ENCODE measurements at regions not wholly inside any gene's neighbourhood (a gene's known extent, or its start where the extent isn't known, plus 50 kb on each side); places are given as distances from the start of the nearest gene placed in this dataset.

DNA sequence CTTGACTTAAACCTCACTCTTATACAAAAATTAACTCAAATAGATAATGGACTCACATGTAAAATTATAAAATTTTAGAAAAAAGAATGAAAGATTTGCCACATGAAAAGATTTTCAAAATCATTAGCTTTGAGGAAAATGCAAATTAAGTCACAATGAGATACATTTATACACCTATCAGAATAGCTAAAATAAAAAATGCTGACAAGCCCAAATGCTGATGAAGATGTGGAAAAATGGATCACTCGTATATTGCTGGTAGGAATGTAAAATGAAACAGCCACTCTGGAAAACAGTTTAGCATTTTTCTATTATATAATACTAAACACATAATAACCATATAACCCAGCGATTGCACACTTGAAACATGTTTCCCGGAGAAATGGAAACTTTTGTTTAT, 316.2 kb downstream of the ANKRD50 start:
- DNase-seq = no peak

DNA sequence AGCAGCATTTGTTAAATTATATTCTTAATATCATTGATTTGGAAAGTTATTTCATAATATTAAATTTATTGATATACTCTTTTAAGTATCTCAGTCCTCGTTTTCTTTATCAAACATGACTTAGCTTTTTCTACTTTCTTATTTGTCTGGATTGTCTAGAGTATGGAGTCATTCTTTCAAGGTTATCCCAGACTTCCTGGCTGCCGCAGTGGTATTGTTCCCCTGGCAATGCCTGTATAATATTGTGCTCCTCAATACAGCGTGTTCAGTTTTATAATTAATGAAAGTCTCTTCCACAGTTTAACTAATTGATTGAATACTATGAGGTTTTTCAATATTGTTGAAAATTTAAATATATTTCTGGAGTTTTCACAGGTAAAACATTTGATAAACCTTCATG, 310.9 kb downstream of the ANKRD50 start:
- DNase-seq = no peak

DNA sequence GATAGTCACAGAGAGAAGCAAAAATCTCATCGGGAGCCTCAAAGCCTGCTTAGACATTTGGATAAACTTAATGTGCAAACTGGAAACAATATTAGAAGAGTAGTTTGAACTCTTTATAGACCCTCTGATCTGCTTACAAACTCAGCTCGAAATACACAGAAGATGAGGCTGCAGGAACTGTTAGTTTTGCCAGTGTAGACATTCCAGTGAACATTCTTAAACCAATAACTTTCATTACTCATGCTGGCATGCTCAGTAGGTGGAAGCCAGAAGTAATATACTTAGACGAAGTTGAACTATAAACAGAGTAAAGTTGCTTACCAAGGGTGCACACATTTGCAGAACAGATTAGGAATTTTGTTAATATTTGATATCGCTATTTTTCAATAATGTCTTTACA, 303.5 kb downstream of the ANKRD50 start:
- no peak for DNase-seq

DNA sequence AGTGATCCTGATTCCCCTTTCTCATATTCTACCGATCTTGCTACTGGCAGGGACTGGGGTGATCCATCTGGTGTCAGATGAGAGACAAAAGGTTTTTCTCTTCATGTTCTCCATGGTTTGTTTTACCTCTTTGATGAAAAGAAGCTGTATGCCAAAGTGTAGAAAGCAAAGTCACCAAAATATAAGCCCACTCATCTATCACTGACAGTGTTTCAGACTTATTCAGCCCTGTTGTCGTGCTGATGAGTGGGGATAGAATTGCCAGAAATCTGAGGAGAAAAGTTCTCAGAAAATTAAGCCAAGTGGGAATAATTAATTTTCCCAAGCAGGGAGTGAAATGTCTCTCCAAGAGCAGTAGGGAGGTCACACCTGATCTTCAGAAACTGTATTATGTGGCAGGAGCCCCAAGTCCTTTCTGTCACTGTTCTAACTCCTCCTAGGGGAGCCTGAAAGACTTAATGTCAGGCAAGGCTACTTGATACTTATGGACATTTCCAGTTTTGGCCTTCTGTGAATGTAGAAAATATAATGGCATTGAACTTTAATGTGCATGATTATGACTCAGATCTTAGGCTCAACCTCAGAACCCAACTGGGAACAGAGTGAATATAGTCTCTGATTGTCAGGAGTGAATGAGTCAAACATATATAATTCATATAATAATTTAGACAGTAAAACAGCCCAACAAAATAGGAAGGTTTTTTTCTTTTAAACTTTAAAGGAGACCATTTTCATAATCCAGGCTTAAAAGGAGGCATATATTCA, 298.1 kb downstream of the ANKRD50 start:
- DNase-seq = no peak

DNA sequence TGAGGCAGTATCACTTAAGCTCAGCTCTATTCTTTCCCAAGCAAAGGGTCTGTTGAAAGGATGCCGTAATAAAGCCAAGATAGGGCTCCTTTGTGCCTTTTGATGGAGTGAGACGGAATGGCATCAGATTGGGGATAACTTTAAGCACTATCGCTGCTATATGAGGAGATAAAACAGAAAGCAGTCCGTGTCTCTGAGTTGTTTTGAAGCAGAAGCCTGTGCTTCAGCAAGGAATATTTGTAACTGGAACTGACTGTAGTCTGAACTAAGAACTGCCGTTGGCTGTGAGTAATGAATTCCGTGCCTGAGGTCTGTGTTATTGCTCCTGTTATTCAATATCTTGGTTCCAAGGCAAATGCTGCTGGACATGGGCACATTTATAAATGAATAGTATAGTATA, 297.4 kb downstream of the ANKRD50 start:
- DNase-seq = peak; percentile 49

DNA sequence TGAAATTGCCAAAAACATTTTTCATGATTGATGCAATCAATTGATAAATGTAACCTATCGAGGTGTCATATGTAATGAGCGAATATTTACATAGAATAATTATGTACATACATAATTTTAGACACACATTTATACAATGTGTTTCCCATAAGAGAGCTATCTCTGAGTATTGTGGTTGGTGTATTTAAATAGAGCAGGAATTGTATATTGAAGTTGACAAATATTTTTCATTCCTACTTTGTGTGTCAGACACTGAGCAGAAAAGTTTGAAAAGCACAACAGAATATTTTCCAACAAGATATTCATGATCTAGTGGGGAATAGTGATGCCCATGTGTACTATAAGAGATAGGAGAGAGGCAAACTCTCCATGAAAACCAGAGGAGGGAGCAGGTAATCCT, 295.2 kb downstream of the ANKRD50 start:
- no peak for DNase-seq

DNA sequence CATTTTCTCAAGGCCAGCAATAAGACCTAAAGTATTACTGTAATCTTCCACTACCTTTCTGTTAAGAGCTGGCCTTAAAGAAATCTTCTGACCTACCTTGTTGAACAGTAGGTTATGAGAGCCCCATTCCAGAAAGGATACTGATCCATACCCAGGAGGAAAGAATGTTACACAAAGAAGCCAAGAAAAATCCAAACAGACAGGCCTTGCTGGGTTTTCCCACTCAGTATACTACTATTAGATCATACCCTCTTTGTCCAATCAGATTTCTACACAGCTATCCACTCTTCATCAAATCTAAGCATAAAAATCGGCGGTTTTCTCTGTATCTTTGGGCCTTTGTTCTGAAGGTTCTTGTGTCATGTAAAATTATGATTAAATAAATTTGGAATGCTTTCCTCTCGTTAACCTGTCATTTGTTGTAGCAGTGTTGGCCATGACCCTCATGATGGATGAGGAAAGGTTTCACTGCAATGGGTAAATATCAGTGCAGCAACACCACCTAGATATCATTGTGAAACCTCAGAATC, 292.3 kb downstream of the ANKRD50 start:
- DNase-seq = no peak

DNA sequence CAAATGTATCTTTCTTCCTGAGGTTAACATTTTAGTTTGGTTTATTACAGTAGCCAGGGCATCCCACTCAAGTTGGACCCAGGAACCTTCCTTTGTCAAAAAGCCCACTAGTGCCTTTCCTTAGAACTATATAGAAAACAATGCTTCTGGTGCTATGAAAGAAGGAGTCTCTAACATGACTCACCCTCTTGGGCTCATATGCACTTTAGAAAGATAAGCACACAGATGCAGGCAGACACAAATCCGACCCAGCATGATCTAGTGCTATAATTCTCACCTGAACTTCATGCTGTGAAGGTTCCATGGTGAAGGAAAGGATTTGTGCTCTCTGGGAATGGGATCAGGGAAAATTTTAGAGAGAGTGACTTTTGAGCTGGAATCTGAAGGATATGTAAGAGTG, 289.4 kb downstream of the ANKRD50 start:
- no peak for DNase-seq

DNA sequence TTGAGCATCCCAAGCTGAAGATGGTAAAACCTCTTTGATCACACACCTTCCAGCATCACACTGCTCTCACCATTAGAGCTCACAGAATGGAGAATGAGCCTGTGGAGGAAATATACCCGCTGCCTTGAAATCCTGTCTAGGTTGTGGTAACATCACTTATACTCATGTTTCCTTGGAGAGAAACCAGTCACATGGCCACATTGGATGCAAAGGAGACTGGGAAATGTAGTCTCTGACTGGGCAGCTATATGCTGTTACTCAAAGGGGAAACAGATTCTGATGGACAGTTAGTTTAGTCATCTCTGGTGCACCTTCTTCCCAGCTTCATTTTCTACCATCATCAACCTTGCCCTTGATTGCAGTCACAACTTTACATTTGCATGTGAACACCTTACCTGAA, 286.3 kb downstream of the ANKRD50 start:
- DNase-seq = no peak

DNA sequence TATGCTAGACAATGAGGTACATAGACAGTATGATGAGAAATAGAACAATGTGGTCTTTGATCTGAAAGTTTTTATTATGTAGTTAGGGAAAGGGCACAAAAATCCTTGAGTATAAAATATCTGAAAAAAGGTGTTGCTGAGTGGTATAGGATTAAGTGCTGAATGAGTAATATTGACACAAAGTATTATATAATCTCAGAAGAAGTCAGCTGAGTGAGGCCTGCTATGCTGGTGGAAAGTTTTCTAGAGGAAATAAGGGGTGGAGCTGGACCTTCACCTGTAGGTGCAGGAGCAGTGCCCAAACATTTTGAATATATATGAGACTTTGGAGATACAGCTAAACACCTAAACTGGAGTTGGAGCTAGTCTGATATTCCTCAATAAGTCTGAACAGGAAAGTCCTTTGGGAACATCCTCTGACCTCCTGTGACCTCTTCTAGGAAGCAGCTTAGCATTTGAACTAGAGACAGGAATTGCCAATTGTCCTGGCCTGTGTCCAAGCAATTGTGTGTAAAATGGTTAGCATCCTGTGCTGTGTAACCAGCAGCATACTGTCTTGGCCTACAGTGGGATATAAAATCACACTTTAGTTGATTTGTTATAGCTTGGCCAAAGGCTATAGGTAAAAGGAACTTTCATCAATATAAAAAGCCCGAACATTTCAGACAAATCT, 285.3 kb downstream of the ANKRD50 start:
- no peak for DNase-seq

DNA sequence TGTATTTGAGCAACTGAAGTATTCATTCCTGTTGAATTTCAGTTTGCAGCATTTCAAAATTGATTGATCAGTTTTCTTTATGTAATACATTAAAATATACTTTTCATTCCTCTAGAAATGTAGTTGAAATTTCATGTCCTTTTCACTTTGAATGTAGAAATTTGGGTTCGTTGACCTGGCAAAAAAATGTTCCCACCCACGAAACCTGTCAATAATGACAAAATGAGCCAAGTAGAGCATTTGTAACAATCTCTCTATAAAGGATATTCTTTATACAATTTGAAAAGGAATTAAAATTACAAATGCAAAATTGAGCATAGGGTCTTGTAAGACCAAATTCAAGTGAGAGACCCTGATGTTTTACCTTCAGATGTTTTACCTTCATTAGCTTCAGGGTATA, 283.9 kb downstream of the ANKRD50 start:
- no peak for DNase-seq

DNA sequence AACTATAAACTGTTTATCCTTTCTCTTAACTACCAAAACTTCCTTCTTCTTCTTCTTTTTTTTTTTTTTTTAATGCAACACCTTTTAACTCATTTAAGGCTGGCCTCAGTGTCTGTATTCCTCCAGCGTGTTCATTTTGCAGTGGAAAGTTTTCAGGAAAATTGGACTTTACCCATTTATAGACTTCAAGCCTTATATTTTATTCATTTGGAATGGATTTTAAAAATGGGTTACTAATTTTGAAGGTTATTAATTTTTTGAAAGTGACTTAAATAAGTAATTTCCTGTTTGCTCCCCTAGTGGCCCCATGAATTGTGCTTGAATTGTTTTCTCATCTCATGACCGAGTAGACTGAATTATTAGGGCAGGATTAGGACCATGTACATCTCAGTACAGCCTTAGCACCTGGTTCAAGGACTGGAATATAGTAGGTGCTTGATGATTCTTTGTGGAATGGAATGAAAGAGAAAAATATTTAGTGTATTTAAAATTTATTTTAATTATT, 282.7 kb downstream of the ANKRD50 start:
- no peak for DNase-seq

DNA sequence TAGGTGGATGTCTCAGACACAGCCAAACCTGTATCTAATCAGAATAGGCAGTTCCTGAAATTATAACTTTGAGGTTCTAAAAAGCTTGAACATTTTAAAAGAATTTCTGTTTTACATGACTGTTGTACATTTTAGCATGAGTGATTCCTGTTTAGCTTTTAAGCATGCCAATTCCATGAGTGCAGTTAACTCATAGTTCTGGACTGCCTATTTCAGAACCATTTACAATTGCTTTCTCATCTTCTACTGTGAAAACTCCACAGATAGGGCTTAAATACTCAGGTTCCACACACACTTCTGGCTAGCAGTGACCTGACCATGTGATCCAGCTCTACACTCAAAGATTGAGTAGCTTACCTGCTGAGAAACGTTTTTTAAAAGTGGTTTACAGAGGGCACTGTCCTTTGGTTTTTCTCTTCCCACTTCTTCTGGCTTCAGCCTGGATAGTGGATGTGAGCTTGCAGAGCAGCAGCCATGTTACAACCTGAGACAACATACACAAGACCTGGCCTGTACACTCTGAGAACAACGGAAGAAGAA, 280.8 kb downstream of the ANKRD50 start:
- DNase-seq = no peak

DNA sequence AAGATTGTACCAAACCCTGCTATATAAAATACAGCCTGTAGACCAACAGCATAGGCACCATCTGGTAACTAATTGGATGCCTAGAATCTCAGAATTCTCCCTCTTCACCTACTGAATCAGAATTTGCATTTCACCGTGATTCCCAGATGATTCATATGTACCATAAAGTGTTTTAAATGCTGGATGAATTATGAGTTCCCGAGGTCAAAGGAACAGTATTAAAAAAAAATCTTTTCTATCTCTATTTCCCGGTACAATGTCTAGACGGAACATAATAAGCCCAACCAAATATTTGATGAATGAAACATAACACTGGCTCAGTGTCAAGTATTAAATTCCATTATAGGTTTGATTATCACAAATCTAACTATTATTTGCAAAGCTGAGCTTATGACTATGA, 280.0 kb downstream of the ANKRD50 start:
- no peak for DNase-seq

DNA sequence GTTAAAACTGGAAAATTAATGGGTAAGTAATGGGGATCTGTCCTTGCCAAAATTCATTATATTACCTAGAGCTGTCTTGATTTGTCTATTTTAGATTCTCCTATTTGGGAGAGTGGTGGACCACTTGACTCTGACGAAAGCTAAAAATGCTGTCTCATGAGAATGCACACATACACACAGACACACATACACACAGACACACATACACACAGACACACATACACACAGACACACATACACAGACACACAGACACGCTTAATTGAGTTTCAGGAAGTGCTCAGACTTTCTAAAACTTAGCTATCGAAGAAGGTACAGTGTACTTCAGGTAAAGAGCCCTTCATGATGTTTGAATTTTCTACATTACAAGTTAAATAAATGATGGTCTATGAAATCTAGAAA, 279.5 kb downstream of the ANKRD50 start:
- DNase-seq = no peak

DNA sequence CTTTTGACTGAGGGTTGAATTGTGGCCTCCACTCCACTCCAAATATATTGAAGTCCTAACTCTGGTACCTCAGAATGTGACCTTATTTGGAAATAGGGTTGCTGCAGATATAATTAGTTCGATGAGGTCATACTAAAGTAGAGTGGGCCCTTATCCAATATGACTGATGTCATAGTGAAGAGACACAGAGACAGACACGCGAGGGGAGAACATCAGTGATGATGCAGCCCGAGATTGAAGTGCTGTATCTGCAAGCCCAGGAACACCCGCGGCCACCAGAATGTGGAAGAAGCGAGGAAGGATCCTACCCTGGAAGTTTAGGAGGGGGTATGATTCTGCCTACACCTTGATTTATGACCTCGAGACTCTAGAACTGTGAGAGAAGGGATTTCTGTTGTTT, 279.0 kb downstream of the ANKRD50 start:
- no peak for DNase-seq

DNA sequence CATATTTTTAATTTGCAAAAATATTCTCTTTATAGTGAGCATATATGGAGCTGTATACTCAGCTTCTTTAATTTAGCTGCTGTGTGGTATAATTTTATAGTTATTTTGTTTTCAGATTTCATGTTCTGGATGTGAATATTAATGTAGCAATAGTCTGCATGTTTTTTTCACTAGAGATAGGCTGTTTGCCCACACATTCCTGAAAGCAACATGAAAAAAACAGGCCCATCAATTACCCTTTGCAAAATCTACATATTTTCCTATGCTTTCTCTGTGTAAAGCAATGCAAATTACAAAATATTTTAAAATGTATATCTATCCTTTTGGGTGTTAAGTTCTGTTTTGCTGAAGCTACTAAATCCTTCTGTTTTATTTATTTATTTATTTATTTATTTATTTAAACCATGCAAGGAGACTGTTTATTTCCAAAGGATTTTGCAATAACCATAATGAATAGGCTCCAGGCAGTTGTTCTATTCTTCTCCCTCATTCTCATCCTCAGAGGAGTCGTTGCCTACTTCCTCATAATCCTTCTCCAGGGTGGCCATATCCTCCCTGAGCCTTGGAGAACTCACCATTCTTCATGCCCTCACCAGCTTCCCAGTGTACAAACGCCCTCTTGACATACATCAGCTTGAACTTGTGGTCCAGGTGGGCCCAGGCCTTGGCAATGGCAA, 277.1 kb downstream of the ANKRD50 start:
- no peak for DNase-seq

DNA sequence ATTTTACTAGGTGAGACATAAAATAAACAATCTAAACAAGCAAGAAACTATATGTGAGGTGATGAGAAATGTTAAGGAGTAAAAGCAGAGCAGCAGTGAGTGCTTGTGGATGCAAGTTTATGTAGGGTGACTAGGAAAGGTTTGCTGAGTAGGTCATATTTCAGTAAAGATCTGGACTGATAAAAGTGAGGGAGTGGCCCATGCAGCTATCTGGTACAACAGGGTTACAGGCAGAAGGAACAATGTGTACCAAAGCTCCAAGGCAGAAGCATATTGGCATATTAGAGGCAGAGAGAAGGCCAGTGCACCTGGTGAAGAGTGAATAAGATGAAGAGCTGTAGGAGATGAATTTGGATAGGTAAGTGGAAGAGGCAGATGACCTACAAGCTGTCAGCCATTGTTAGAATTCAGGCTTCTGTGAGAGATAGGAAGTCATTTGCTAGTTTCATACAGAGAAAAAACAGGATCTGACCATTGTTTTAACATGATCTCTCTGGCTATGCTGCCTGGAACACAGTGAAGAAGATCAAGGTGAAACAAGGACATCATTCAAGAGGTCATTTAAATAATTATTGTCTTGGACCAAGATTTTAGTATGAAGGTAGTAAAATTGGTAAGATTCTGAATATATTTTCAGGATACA, 274.6 kb downstream of the ANKRD50 start:
- no peak for DNase-seq

DNA sequence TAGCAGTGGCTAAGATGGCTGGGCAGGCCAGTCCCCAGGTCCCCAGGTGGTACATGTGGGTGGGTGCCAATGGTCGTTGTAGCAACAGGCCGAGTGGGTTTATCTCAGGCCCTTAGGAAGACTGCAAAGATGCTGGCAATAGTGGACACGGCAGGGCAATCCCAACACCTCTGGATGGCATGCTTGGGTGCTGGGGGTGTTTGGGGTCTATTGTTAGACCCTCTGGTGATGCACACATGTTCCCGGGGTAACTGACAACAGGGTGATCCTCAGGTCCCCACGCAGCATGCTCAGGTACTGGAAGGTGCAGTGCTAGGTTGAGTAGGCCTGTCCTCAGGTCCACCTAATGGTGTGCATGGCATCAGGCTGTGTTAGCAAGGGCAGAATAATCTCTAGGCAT, 267.5 kb downstream of the ANKRD50 start:
- DNase-seq = no peak

DNA sequence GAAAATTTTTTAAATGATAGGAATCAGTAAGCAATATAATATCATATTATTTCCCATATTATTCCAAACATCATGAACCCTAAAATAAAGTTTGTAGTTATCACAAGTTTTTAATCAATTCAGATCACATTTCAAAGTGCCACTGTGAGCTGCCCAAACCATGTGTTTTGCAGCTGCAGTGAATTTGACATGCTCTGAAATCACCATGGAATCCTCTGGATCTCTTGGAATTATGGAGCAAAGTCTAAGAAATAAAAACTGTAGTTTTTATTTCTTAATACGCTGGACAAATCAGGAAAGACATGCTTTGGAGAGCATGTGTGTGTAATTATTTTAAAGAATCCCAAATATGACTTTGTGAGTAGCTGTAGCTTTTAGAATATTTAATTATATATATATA, 262.7 kb downstream of the ANKRD50 start:
- DNase-seq = no peak

DNA sequence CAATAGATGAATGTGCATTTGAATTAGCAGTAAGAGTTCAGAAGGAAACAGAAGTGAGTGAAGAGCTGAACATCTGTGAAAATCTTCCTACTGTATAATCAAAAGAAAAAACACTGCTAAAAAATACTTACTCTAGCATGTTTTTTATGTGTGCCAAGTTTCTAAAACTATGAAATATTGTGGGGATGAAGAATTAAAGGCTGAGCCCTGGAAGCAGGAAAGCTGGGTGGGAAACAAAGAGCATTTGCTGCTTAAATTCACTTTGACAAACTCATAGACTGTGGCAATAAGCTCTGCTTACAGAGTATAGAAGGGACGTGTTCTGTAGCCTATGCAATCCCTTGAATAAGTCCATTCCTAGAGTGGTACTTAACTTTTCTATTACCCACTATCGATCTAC, 261.7 kb downstream of the ANKRD50 start:
- no peak for DNase-seq

DNA sequence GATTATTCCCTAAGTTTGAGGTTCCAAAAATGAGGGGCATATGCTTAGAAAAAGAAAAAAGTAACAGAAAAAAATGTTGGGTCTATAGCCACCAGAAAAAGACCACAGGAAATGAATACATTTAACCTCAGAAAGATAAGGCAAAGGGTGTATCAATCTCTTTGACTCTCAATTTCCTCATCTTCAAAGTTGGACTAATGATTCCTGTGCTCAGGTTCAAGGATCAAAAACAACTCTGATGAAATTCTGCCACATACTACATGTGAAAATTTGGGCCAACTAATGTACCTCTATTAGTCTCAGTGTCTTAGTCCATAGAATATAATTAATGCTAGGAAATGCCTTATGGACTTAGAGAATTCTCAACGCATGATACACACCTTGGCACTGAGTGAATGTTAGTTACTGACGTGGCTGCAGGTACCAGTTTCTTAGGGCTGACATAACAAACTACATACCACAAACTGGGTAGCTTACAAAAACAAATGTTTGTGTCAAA, 257.7 kb downstream of the ANKRD50 start:
- DNase-seq = no peak

DNA sequence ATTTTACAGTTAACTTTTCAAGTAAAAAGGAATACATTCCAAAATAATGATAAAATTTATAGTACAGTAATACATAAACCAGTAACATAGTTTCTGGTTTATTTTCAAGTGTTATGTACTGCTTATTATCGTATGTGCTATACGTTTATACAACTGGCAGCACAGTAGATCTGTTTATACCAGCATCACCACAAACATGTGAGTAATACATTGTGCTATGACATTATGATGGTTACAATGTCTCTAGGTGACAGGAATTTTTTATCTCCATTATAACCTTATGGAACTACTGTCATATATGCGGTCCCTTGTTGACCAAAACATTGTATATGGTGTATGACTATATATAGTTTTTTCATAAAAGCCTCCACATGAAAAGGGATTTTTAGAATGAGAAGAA, 256.9 kb downstream of the ANKRD50 start:
- DNase-seq = no peak

Data from right forelimb (tissue), 1 donor.